ENCODE measurements at regions not wholly inside any gene's neighbourhood (a gene's known extent, or its start where the extent isn't known, plus 50 kb on each side); places are given as distances from the start of the nearest gene placed in this dataset.

GRCh38 chr9:12874395-12874794 is 99.6 kb downstream of the LURAP1L start:
- DNase-seq (ENCODE audit: low read depth in 2 of 2) = no peak

GRCh38 chr9:12875191-12875590 is 100.4 kb downstream of the LURAP1L start:
- DNase-seq (ENCODE audit: low read depth in 2 of 2) = peak in 1 of 2 donors; percentile 9

- peak in 1 of 2 donors; percentile 54 for DNase-seq (ENCODE audit: low read depth in 2 of 2)
Measured at GRCh38 chr9:12876872-12877271, 102.1 kb downstream of the LURAP1L start.

- DNase-seq (ENCODE audit: low read depth in 2 of 2) = no peak
Measured at GRCh38 chr9:12878351-12878978, 103.6 kb downstream of the LURAP1L start.

DNA sequence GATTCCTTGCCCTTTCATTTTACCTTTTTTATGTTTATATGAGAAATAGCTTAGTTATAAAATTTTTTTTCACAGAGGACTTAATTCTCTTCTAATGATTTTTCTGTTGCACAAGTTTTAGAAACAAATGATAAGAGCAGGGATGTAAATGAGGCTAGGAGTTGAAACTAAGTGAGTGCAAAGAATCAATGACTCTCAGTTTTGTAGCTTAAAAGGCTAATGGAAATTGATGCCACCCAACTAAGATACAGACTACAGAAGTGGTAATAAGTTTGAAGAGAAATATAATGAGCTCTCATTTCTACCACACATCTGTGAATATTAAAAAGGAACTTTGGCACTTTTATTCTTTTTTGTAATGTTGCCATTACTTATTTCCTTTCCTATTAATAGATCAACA is 105.1 kb downstream of the LURAP1L start:
- no peak for DNase-seq (ENCODE audit: low read depth in 2 of 2)

DNA sequence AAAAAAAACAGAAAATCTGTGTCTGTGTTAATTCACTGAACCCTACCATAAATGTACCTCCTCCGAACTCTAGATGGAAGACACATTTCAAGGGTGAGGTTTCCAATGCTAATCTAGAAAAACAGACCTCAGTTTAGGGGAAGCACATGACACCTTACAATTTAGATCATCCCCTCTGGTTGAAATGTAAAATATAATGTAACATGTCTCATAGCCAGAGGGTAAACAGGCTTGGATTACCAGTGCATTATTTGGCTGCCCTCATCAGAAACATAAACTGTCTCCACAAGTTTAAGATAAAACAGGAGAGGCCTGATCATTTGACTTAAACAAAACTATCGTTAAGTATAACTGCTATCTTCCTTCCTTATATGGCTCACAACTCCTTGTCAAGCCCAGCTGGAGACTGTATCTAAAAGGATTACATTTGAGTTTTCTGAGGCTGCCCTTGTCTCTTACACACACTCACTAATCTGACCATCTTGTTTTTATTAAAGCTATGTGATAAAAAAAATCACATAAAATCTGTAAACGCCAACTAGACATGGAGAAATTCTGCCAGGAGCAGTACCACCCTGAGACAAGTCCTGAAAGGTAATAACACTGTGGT is 105.7 kb downstream of the LURAP1L start:
- DNase-seq (ENCODE audit: low read depth in 2 of 2) = no peak

- DNase-seq (ENCODE audit: low read depth in 2 of 2) = no peak
Measured at GRCh38 chr9:12882430-12882829, 107.6 kb downstream of the LURAP1L start.

GRCh38 chr9:12884736-12885395 is 110.0 kb downstream of the LURAP1L start:
- peak; percentile 35 to 79 for DNase-seq (ENCODE audit: low read depth in 2 of 2)

DNA sequence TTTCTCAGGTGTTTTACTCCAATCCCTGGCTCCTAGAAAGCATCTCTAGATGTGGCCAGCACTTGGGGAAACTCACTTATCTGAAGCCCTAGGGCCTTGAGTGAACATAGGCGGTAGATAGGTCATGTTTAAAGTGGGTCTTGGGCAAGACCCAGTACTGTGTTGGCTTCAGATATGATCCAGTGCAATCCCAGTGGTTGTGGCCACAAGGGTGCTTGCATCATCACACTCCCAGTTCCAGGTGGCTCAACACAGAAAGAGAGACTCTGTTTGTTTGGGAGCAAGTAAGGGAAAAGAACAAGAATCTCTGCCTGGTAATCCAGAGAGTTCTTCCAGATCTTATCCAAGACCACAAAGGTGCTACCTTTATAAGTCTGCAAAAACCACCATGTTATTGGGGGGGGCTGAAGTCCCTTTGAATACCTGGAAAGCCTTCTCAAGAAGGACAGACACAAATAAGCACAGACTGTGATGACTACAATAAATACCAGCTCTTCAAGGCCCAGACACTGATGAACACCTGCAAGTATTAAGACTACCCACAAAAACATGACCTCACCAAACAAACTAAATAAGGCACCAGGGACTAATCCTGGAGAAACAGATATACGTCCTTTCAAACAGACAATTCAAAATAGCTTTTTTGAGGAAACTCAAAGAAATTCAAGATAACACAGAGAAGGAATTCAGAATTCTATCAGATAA is 114.7 kb downstream of the LURAP1L start:
- no peak for DNase-seq (ENCODE audit: low read depth in 2 of 2)

DNA sequence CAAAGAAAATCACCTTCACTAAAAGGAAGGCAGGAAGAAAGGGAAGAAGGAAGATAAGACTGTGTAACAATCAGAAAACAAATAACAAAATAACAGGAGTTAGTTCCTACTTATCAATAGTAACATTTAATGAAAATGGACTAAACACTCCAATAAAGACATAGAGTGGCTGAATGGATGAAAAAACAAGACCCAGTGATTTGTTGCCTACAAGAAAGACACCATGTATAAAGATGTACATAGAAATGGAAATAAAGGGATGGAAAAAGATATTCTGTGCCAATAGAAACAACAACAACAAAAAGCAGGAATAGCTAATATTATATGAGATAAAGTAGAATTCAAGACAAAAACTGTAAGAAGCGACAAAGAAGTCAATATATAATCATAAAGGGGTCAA is 116.8 kb downstream of the LURAP1L start:
- DNase-seq (ENCODE audit: low read depth in 2 of 2) = no peak

DNA sequence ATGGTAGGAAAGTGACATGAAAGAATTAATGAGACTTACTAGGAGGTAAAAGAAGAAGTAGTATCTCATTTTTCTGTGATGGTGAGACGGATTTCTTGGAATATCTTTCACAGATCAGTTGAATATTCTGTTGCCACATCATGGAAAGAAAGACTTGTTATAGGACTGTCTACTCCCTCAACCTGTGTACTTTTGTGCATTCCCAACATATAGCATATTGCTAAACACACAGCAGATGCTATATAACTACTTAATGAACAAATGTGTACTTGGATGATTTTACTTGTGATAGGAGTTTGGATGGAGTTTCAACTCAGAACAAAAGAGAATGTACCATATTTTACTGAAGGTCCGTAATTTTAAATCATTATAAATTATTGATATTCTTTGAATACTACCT is 128.5 kb downstream of the LURAP1L start:
- DNase-seq (ENCODE audit: low read depth in 2 of 2) = no peak

- no peak for DNase-seq (ENCODE audit: low read depth in 2 of 2)
Measured at GRCh38 chr9:12904261-12905000, 129.6 kb downstream of the LURAP1L start.

DNA sequence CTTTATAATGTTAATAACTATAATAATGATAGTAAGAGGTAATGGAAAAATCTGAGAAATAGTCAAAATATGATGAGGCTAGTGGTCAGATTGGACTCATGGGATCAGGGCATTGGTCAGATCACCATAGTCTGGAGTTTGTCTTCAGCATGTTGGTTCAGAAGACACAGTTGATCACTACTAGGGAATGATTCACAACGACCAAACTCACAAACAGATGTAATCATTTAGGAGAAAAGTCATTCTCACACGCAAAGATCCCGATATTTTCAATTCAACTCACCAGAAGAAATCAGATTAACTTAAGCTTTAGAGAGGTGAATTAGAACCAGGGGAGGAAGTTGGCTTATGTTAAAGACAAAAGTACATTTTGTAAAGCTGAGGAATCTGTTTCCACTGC is 131.8 kb downstream of the LURAP1L start:
- no peak for DNase-seq (ENCODE audit: low read depth in 2 of 2)

DNA sequence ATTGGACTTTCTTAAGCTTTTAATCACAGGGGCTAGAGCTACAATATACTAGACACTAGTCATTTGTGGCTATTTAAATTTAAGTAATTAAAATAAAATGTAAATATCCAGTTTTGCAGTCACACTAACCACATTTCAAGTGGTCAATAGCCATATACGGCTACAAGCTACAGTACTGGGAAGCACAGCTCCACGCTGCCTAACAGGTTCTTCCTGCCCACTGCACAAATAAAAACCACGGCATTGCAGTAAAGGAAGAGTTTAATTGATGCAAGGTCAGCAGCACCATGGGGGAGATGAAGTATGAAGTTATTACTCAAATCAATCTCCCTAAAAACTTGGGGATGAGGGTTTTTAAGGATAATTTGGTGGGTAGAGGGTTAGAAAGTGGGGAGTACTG is 134.1 kb downstream of the LURAP1L start:
- DNase-seq (ENCODE audit: low read depth in 2 of 2) = no peak

DNA sequence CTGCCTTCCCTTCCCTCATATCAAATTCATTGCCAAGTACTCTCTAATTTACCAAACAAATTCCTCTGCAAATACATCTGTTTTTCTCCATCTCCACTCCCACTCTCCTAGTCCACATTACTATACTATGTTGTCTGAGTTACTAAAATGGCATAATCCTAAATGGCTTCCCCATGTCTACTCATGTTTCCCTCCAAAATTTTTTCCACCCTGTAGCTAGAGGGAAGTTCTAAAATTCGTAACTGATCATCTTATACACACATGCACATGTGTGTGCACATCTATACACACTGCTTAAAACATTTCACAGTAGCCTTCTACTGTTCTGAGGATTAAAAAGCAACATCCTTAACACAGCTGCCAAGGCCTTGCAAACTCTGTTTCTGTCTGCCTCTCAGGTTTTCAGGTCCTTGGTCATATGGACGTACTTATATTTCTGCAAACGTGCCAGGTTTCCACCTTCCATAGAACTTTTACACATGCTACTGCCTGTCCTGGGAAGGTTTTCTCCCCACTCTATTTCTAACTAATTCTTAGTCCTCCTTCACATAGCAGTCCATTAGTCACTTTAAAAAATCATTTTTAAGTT is 140.6 kb downstream of the LURAP1L start:
- no peak for DNase-seq (ENCODE audit: low read depth in 2 of 2)

- no peak for DNase-seq (ENCODE audit: low read depth in 2 of 2)
Measured at GRCh38 chr9:12916042-12916441, 141.2 kb downstream of the LURAP1L start.

- DNase-seq (ENCODE audit: low read depth in 2 of 2) = peak in 1 of 2 donors; percentile 3
Measured at GRCh38 chr9:12920437-12920836, 145.6 kb downstream of the LURAP1L start.

GRCh38 chr9:12921621-12922020 is 146.8 kb downstream of the LURAP1L start:
- no peak for DNase-seq (ENCODE audit: low read depth in 2 of 2)

DNA sequence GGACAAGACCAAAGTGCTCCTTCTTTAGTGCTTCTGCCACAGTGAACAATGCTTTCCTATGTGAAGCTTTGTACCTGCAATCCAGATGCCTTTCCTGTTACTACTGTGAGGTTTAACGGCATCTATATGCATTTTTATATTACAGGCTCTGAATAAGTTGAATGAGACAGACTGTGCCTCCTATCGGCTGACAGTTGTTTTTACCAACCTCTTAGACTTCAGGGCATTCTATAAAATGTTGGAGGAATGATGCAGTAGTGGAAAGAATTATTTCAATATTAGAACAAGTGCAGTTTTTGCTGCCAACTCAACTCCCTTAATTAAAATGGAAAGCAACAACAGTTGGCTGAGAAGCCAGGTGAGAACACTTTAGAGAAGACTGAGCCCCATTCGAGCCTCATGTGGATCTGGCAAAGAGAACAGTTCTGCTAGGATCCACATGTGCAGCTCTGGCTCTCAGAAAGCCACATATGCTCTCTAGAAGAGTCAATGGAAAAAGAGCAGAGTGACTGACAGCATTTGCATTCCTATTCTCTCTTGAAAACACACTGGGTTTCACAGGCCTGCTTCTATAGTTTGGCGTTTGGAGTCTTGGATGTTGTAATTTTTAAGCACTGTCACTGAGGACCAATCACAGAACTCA is 147.5 kb downstream of the LURAP1L start:
- no peak for DNase-seq (ENCODE audit: low read depth in 2 of 2)

DNA sequence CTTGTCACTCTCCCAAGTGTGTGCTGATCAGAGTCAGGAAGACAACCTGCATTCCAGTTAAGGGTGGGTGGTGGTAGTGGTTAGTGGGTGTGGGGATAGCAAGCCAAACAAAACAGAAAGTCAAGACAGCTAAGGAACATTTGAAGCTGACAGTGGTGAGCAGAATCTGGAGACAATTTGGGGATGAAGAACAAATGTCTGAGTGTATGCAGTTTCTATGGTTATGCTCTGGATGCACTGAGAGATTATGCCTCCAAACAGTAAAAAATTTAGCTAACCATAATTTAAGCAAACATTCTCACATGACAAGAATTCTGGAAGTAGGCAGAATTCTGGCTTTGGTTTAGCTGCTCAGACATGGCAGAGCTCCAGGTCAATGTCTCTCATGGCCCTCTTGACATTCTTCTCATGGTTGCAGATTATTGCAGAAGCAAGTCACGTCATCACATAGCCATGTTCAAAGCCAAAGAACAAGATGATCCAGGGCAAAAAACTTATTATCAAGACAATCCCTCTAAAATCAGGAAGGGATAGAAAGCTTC is 148.7 kb downstream of the LURAP1L start:
- no peak for DNase-seq (ENCODE audit: low read depth in 2 of 2)

DNA sequence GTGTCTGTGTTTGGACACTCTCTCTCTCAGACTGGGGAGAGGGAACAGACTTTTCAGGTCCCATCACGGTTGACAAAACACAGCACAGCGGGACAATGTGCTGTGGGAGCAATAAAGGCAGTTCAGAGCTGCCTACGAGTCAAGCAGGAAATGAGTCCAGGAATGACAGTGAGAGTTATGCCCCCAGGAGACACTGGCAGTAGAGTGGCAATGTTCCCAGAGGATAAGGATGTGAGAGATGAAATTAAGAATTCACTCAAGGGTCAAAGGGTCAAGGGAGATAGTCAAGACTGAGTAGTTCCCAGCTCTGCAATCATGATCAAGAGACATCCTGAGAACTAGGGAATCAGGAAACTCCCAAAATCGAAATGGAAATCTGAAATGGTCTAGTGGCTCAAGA is 156.1 kb downstream of the LURAP1L start:
- DNase-seq (ENCODE audit: low read depth in 2 of 2) = peak in 1 of 2 donors; percentile 17

Data from lung microvascular endothelial cell (primary cell).